ENCODE measurements at regions not wholly inside any gene's neighbourhood (a gene's known extent, or its start where the extent isn't known, plus 50 kb on each side); places are given as distances from the start of the nearest gene placed in this dataset.

DNA sequence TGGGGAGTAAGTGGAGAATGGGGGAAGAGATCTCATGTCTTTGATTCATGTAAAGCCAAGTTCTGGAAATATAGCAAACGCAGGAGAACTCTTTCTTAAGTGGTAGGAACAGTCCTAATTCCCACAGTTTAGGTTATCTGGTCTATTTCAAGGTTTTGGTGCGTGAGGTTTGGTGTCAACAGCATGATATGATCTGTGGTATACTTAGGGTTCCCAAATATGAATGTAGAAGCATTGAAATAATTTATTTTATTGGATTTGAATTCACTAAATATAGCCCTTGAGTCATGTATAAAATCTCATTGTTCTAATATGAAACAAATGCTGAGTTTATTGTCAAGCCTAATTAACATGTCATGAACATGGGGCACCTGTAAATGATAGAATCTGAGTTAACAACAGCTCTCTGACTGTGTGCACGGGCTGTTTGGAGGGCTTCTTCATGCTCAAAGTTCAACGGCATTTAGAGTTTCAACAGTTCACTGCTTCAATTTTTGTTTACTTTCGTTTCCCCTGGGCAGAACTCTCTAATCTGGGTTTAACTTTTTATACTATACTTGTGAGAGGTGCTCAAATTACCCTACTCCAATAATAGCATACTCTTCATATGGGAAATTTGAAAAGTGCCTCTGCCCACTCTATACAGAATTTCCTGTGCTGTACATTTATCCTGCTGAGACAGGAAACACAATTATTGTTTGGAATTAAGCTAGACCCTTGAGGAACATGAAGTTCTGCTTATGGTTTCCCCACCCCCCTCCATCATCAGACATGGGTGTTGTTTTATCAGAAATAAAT is 236.3 kb upstream of the ZNF217 start:
- TF ChIP-seq, protein P1, sequence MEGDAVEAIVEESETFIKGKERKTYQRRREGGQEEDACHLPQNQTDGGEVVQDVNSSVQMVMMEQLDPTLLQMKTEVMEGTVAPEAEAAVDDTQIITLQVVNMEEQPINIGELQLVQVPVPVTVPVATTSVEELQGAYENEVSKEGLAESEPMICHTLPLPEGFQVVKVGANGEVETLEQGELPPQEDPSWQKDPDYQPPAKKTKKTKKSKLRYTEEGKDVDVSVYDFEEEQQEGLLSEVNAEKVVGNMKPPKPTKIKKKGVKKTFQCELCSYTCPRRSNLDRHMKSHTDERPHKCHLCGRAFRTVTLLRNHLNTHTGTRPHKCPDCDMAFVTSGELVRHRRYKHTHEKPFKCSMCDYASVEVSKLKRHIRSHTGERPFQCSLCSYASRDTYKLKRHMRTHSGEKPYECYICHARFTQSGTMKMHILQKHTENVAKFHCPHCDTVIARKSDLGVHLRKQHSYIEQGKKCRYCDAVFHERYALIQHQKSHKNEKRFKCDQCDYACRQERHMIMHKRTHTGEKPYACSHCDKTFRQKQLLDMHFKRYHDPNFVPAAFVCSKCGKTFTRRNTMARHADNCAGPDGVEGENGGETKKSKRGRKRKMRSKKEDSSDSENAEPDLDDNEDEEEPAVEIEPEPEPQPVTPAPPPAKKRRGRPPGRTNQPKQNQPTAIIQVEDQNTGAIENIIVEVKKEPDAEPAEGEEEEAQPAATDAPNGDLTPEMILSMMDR (IDR thresholded peaks at IDR 0.05; ENCODE audit: low read depth, low read length): no peak
- Histone ChIP-seq H3K4me3 (ENCODE audit: low read depth, low read length) (no peak overlapping the region), H3K27ac (no peak overlapping the region), H3K36me3 (no peaks in the 10 kb centered on the region), H3K9me3 (ENCODE audit: severe bottlenecking) (no peaks in the 10 kb centered on the region), H3K27me3 (ENCODE audit: insufficient read depth, low read depth, severe bottlenecking) (no peaks in the 10 kb centered on the region)
- no peak for DNase-seq

- Histone ChIP-seq H3K36me3 (no peaks in the 10 kb centered on the region), H3K27ac (no peak overlapping the region), H3K4me3 (ENCODE audit: low read depth, low read length) (no peak overlapping the region), H3K27me3 (ENCODE audit: insufficient read depth, low read depth, severe bottlenecking) (no peaks in the 10 kb centered on the region), H3K9me3 (ENCODE audit: severe bottlenecking) (no peaks in the 10 kb centered on the region)
- TF ChIP-seq, protein P1 (IDR thresholded peaks at IDR 0.05; ENCODE audit: low read depth, low read length): no peak
- no peak for DNase-seq
Observed at GRCh38 chr20:53829255-53829723, 235.7 kb upstream of the ZNF217 start.

GRCh38 chr20:53828682-53829254 is 235.1 kb upstream of the ZNF217 start:
- DNase-seq: no peak
- no peaks in the 10 kb centered on the region for H3K9me3 ChIP-seq (ENCODE audit: severe bottlenecking)
- H3K27me3 ChIP-seq (ENCODE audit: insufficient read depth, low read depth, severe bottlenecking): no peaks in the 10 kb centered on the region
- H3K36me3 ChIP-seq: no peaks in the 10 kb centered on the region
- H3K27ac ChIP-seq: no peak overlapping the region
- no peak overlapping the region for H3K4me3 ChIP-seq (ENCODE audit: low read depth, low read length)
- TF ChIP-seq, protein P1 (IDR thresholded peaks at IDR 0.05; ENCODE audit: low read depth, low read length): no peak

DNA sequence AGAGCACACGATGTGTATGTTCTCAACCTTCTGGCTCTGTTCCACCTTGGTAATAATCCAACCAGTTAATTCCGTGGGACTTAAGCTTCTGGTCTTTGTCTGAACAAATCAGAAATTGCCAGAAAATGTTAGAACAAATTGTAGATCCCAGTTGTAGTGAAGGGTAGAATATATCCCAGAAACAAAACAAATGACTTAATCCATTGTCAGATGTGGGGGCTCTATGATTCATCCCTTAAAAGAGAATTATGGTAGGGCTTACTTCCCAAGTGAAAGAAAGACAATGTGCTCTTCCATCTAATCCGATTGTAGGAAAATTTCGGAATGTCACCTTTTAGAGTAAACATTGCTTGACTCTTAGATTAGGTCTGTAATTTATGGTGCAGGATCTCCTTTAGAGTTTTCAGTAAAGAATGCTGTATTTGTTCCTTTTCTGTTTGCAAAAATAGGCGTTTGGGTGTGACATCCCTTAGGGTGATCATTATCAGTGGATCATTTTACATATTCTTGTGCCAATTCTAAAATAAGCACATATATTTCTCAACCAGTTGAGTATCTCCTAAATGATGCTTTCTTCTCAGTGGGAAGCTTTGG is 234.5 kb upstream of the ZNF217 start:
- no peak for DNase-seq
- Histone ChIP-seq H3K27me3 (ENCODE audit: insufficient read depth, low read depth, severe bottlenecking) (no peaks in the 10 kb centered on the region), H3K9me3 (ENCODE audit: severe bottlenecking) (no peaks in the 10 kb centered on the region), H3K27ac (no peak overlapping the region), H3K4me3 (ENCODE audit: low read depth, low read length) (no peak overlapping the region), H3K36me3 (no peaks in the 10 kb centered on the region)
- TF ChIP-seq, protein P1 (IDR thresholded peaks at IDR 0.05; ENCODE audit: low read depth, low read length): no peak

- Histone ChIP-seq H3K9me3 (ENCODE audit: severe bottlenecking) (no peaks in the 10 kb centered on the region), H3K27ac (no peak overlapping the region), H3K27me3 (ENCODE audit: insufficient read depth, low read depth, severe bottlenecking) (no peaks in the 10 kb centered on the region), H3K4me3 (ENCODE audit: low read depth, low read length) (no peak overlapping the region), H3K36me3 (no peaks in the 10 kb centered on the region)
- TF ChIP-seq, protein P1 (IDR thresholded peaks at IDR 0.05; ENCODE audit: low read depth, low read length): no peak
- no peak for DNase-seq
Observed at GRCh38 chr20:53827292-53828087, 233.9 kb upstream of the ZNF217 start.
